Adrenal gland (tissue), 9 donors: ENCODE measurements at regions not wholly inside any gene's neighbourhood (a gene's known extent, or its start where the extent isn't known, plus 50 kb on each side); places are given as distances from the start of the nearest gene placed in this dataset.

Source experiments
- DNase-seq, 7 donors: peaks; one replicate each; pipeline ENCODE4 v3.0.0-alpha.2; 2019 to 2020
- H3K27ac ChIP-seq, 5 donors: fragments of 200-600 bp; sonication (generic) in 4 of 5; 1 replicate in 3 of 5; 2 replicates in 2 of 5; pipeline versions ENCODE4 v1.5.1 to v1.8.0; 2016 to 2020; ENCODE audit warnings: mild to moderate bottlenecking in 1 of 5
- H3K27me3 ChIP-seq: fragments of 200-600 bp; 2 replicates; pipeline ENCODE4 v1.8.0; 2021
- H3K36me3 ChIP-seq, 2 donors: fragments of 200-600 bp; replicated peaks in 1 of 2; 1 replicate in 1 of 2; 2 replicates in 1 of 2; pipeline versions ENCODE4 v1.5.1 to v1.8.0; 2018 to 2022
- H3K4me1 ChIP-seq, 2 donors: fragments of 200-600 bp; replicated peaks in 1 of 2; 1 replicate in 1 of 2; 2 replicates in 1 of 2; pipeline versions ENCODE4 v1.5.1 to v1.8.0; 2018 to 2021
- H3K4me3 ChIP-seq, 4 donors: fragments of 200-600 bp; sonication (generic) in 3 of 4; one replicate each; pipeline ENCODE4 v1.5.1; 2016 to 2018
- H3K9me3 ChIP-seq, 3 donors: fragments of 200-600 bp; sonication (generic) in 1 of 3; replicated peaks in 1 of 3; 1 replicate in 2 of 3; 2 replicates in 1 of 3; pipeline versions ENCODE4 v1.5.1 to v1.8.0; 2016 to 2021
- CTCF ChIP-seq, 6 experiments: fragments of 450-650 bp in 4 of 6; fragments of 200-600 bp in 2 of 6; sonication (generic) in 1 of 6; IDR thresholded peaks; 1 replicate in 5 of 6; 2 replicates in 1 of 6; pipeline versions ENCODE4 v1.5.1 to v1.8.0; 2016 to 2021; ENCODE audit warnings: antibody characterized with exemption in 6 of 6, mild to moderate bottlenecking in 2 of 6, moderate library complexity in 1 of 6
- POLR2A ChIP-seq, 2 donors: fragments of 450-650 bp; IDR thresholded peaks; one replicate each; pipeline ENCODE4 v1.6.1; 2017; ENCODE audit warnings: antibody characterized with exemption in 2 of 2, mild to moderate bottlenecking in 2 of 2, moderate library complexity in 1 of 2
- WGBS, 4 donors: extraction: QIAGEN DNeasy Blood & Tissue Kit in 2 of 4; methylation state at CpG; one replicate each; pipeline versions ENCODE4 v1.1.5 to v1.1.7; 2013 to 2017; 5-methylcytosine and 5-hydroxymethylcytosine counted together
- intact Hi-C, 2 donors: fragments of 100-400 bp; cut with DNase I; formaldehyde crosslinking; loops; one replicate each; pipeline versions ENCODE4 v1.14.1 to v1.15.0; 2022 to 2023
- donor health status: healthy with polysubstance abuse.
- donor health status: Bipolar disorder and iron deficiency.
- donor health status: DM: yes; HTN: yes; CAD: no.
- donor health status: DM: no; HTN: no; CAD: no.
- donor health status: DM: no; HTN: no; CAD: no.

- 58 to 76% (median 75%) methylated on average over 7 of the region's 7 CpGs for WGBS, 4 donors
- Histone ChIP-seq H3K4me1 (no peaks in the 10 kb centered on the region), H3K9me3 (no peaks in the 10 kb centered on the region), H3K4me3 (no peak overlapping the region), H3K27me3 (no peaks in the 10 kb centered on the region), H3K27ac (no peak overlapping the region), H3K36me3 (no peaks in the 10 kb centered on the region)
- no peak for TF ChIP-seq POLR2A (IDR thresholded peaks at IDR 0.05)
- no peak for TF ChIP-seq CTCF (IDR thresholded peaks at IDR 0.05)
- no peak for DNase-seq
- intact Hi-C loops: no loop called here
Measured at GRCh38 chr7:123285076-123285700, 85.4 kb upstream of the SLC13A1 start.

GRCh38 chr7:123283373-123283772, 83.6 kb upstream of the SLC13A1 start:
- 18 to 32% (median 28%) methylated on average over 1 of the region's 1 CpG for whole genome bisulfite sequencing, 4 donors
- H3K4me3 ChIP-seq: no peak overlapping the region
- TF ChIP-seq POLR2A (IDR thresholded peaks at IDR 0.05) (no peak), CTCF (IDR thresholded peaks at IDR 0.05) (no peak)
- H3K4me1 ChIP-seq: no peaks in the 10 kb centered on the region
- intact Hi-C loops: no loop called here
- no peaks in the 10 kb centered on the region for H3K36me3 ChIP-seq
- no peak overlapping the region for H3K27ac ChIP-seq
- DNase-seq: no peak
- H3K27me3 ChIP-seq: no peaks in the 10 kb centered on the region
- no peaks in the 10 kb centered on the region for H3K9me3 ChIP-seq

- TF ChIP-seq POLR2A (IDR thresholded peaks at IDR 0.05): no peak
- no peak for TF ChIP-seq CTCF (IDR thresholded peaks at IDR 0.05)
- Histone ChIP-seq H3K27me3 (no peaks in the 10 kb centered on the region), H3K36me3 (no peaks in the 10 kb centered on the region), H3K4me3 (no peak overlapping the region), H3K9me3 (no peaks in the 10 kb centered on the region), H3K27ac (no peak overlapping the region), H3K4me1 (no peaks in the 10 kb centered on the region)
- no peak for DNase-seq
- intact Hi-C loops: no loop called here
Measured at GRCh38 chr7:123282181-123282580, 82.4 kb upstream of the SLC13A1 start.

GRCh38 chr7:123279949-123280348, 80.2 kb upstream of the SLC13A1 start:
- no peaks in the 10 kb centered on the region for H3K9me3 ChIP-seq
- intact Hi-C loops: no loop called here

More at GRCh38 chr7:123279949-123280348, 80.2 kb upstream of the SLC13A1 start:
- DNase-seq: no peak
- H3K27me3 ChIP-seq: no peaks in the 10 kb centered on the region
- TF ChIP-seq CTCF (IDR thresholded peaks at IDR 0.05) (no peak), POLR2A (IDR thresholded peaks at IDR 0.05) (no peak)
- no peaks in the 10 kb centered on the region for H3K4me1 ChIP-seq
- no peaks in the 10 kb centered on the region for H3K36me3 ChIP-seq
- H3K27ac ChIP-seq: no peak overlapping the region
- no peak overlapping the region for H3K4me3 ChIP-seq
